ENCODE measurements at regions not wholly inside any gene's neighbourhood (a gene's known extent, or its start where the extent isn't known, plus 50 kb on each side); places are given as distances from the start of the nearest gene placed in this dataset.
"Not testable (repeated sequence)": the region's sequence is repeated elsewhere in the genome, so short reads cannot be mapped to it uniquely, and the experiment has no call there.

GRCh38 chr9:75265525-75265972 is 177.2 kb downstream of the OSTF1 start:
- Histone ChIP-seq H3K36me3 (ENCODE audit: control insufficient read depth in 2 of 2, insufficient read depth in 2 of 2, low read length in 1 of 2) (no peaks in the 10 kb centered on the region), H3K4me1 (ENCODE audit: control insufficient read depth in 2 of 2, insufficient read depth in 2 of 2, low read length in 1 of 2) (no peaks in the 10 kb centered on the region), H3K4me3 (ENCODE audit: low read depth in 1 of 2, low read length in 2 of 2) (no peak overlapping the region), H3K27me3 (ENCODE audit: control insufficient read depth in 1 of 2, insufficient read depth in 2 of 2, low read length in 2 of 2) (no peaks in the 10 kb centered on the region), H3K9me3 (ENCODE audit: control insufficient read depth in 2 of 2, insufficient read depth in 1 of 2, low read depth in 1 of 2, low read length in 1 of 2) (peaks cover 0 to 3% of the 10 kb centered on the region in 2 donors), H3K27ac (ENCODE audit: low read depth in 2 of 2, low read length in 1 of 2) (no peak overlapping the region)
- 25 to 29% methylated on average over 3 of the region's 3 CpGs for WGBS, 2 donors

GRCh38 chr9:75269197-75269596 is 180.9 kb downstream of the OSTF1 start:
- Histone ChIP-seq H3K4me3 (ENCODE audit: low read depth in 1 of 2, low read length in 2 of 2) (no peak overlapping the region), H3K4me1 (ENCODE audit: control insufficient read depth in 2 of 2, insufficient read depth in 2 of 2, low read length in 1 of 2) (no peaks in the 10 kb centered on the region), H3K9me3 (ENCODE audit: control insufficient read depth in 2 of 2, insufficient read depth in 1 of 2, low read depth in 1 of 2, low read length in 1 of 2) (no peaks in the 10 kb centered on the region), H3K27me3 (ENCODE audit: control insufficient read depth in 1 of 2, insufficient read depth in 2 of 2, low read length in 2 of 2) (no peaks in the 10 kb centered on the region), H3K27ac (ENCODE audit: low read depth in 2 of 2, low read length in 1 of 2) (no peak overlapping the region), H3K36me3 (ENCODE audit: control insufficient read depth in 2 of 2, insufficient read depth in 2 of 2, low read length in 1 of 2) (no peaks in the 10 kb centered on the region)
- WGBS, 2 donors = 83 to 96% methylated on average over 5 of the region's 5 CpGs

GRCh38 chr9:75273055-75273454 is 184.7 kb downstream of the OSTF1 start:
- 91 to 94% methylated on average over 7 to 10 of the region's 10 CpGs for WGBS, 2 donors
- H3K4me1 ChIP-seq (ENCODE audit: control insufficient read depth in 2 of 2, insufficient read depth in 2 of 2, low read length in 1 of 2); H3K4me3 ChIP-seq (ENCODE audit: low read depth in 1 of 2, low read length in 2 of 2); H3K9me3 ChIP-seq (ENCODE audit: control insufficient read depth in 2 of 2, insufficient read depth in 1 of 2, low read depth in 1 of 2, low read length in 1 of 2); H3K36me3 ChIP-seq (ENCODE audit: control insufficient read depth in 2 of 2, insufficient read depth in 2 of 2, low read length in 1 of 2); H3K27me3 ChIP-seq (ENCODE audit: control insufficient read depth in 1 of 2, insufficient read depth in 2 of 2, low read length in 2 of 2); H3K27ac ChIP-seq (ENCODE audit: low read depth in 2 of 2, low read length in 1 of 2): not testable (repeated sequence)

- no peak overlapping the region for H3K4me3 ChIP-seq (ENCODE audit: low read depth in 1 of 2, low read length in 2 of 2)
- H3K9me3 ChIP-seq (ENCODE audit: control insufficient read depth in 2 of 2, insufficient read depth in 1 of 2, low read depth in 1 of 2, low read length in 1 of 2) = no peaks in the 10 kb centered on the region
- no peaks in the 10 kb centered on the region for H3K27me3 ChIP-seq (ENCODE audit: control insufficient read depth in 1 of 2, insufficient read depth in 2 of 2, low read length in 2 of 2)
- H3K27ac ChIP-seq (ENCODE audit: low read depth in 2 of 2, low read length in 1 of 2) = no peak overlapping the region
- H3K4me1 ChIP-seq (ENCODE audit: control insufficient read depth in 2 of 2, insufficient read depth in 2 of 2, low read length in 1 of 2) = no peaks in the 10 kb centered on the region
- H3K36me3 ChIP-seq (ENCODE audit: control insufficient read depth in 2 of 2, insufficient read depth in 2 of 2, low read length in 1 of 2) = no peaks in the 10 kb centered on the region
Measured at GRCh38 chr9:75274781-75275180, 186.5 kb downstream of the OSTF1 start.

GRCh38 chr9:75282047-75282446 is 193.7 kb downstream of the OSTF1 start:
- WGBS, 2 donors = 93 to 95% methylated on average over 1 of the region's 1 CpG
- no peaks in the 10 kb centered on the region for H3K9me3 ChIP-seq (ENCODE audit: control insufficient read depth in 2 of 2, insufficient read depth in 1 of 2, low read depth in 1 of 2, low read length in 1 of 2)
- no peak overlapping the region for H3K27ac ChIP-seq (ENCODE audit: low read depth in 2 of 2, low read length in 1 of 2)
- no peaks in the 10 kb centered on the region for H3K27me3 ChIP-seq (ENCODE audit: control insufficient read depth in 1 of 2, insufficient read depth in 2 of 2, low read length in 2 of 2)
- no peak overlapping the region for H3K4me3 ChIP-seq (ENCODE audit: low read depth in 1 of 2, low read length in 2 of 2)
- no peaks in the 10 kb centered on the region for H3K4me1 ChIP-seq (ENCODE audit: control insufficient read depth in 2 of 2, insufficient read depth in 2 of 2, low read length in 1 of 2)
- H3K36me3 ChIP-seq (ENCODE audit: control insufficient read depth in 2 of 2, insufficient read depth in 2 of 2, low read length in 1 of 2) = no peaks in the 10 kb centered on the region

GRCh38 chr9:75289332-75289731 is 201.0 kb downstream of the OSTF1 start:
- Histone ChIP-seq H3K36me3 (ENCODE audit: control insufficient read depth in 2 of 2, insufficient read depth in 2 of 2, low read length in 1 of 2) (no peaks in the 10 kb centered on the region), H3K4me3 (ENCODE audit: low read depth in 1 of 2, low read length in 2 of 2) (no peak overlapping the region), H3K27ac (ENCODE audit: low read depth in 2 of 2, low read length in 1 of 2) (no peak overlapping the region), H3K4me1 (ENCODE audit: control insufficient read depth in 2 of 2, insufficient read depth in 2 of 2, low read length in 1 of 2) (no peaks in the 10 kb centered on the region), H3K9me3 (ENCODE audit: control insufficient read depth in 2 of 2, insufficient read depth in 1 of 2, low read depth in 1 of 2, low read length in 1 of 2) (no peaks in the 10 kb centered on the region), H3K27me3 (ENCODE audit: control insufficient read depth in 1 of 2, insufficient read depth in 2 of 2, low read length in 2 of 2) (no peaks in the 10 kb centered on the region)

GRCh38 chr9:75299324-75299723 is 211.0 kb downstream of the OSTF1 start:
- H3K27ac ChIP-seq (ENCODE audit: low read depth in 2 of 2, low read length in 1 of 2) = no peak overlapping the region
- no peak overlapping the region for H3K4me3 ChIP-seq (ENCODE audit: low read depth in 1 of 2, low read length in 2 of 2)
- H3K27me3 ChIP-seq (ENCODE audit: control insufficient read depth in 1 of 2, insufficient read depth in 2 of 2, low read length in 2 of 2) = no peaks in the 10 kb centered on the region
- no peaks in the 10 kb centered on the region for H3K4me1 ChIP-seq (ENCODE audit: control insufficient read depth in 2 of 2, insufficient read depth in 2 of 2, low read length in 1 of 2)
- H3K9me3 ChIP-seq (ENCODE audit: control insufficient read depth in 2 of 2, insufficient read depth in 1 of 2, low read depth in 1 of 2, low read length in 1 of 2) = no peaks in the 10 kb centered on the region
- no peaks in the 10 kb centered on the region for H3K36me3 ChIP-seq (ENCODE audit: control insufficient read depth in 2 of 2, insufficient read depth in 2 of 2, low read length in 1 of 2)
- 83 to 91% methylated on average over 2 of the region's 2 CpGs for WGBS, 2 donors

- Histone ChIP-seq H3K27ac (ENCODE audit: low read depth in 2 of 2, low read length in 1 of 2) (no peak overlapping the region), H3K9me3 (ENCODE audit: control insufficient read depth in 2 of 2, insufficient read depth in 1 of 2, low read depth in 1 of 2, low read length in 1 of 2) (no peaks in the 10 kb centered on the region), H3K4me1 (ENCODE audit: control insufficient read depth in 2 of 2, insufficient read depth in 2 of 2, low read length in 1 of 2) (no peaks in the 10 kb centered on the region), H3K4me3 (ENCODE audit: low read depth in 1 of 2, low read length in 2 of 2) (no peak overlapping the region), H3K36me3 (ENCODE audit: control insufficient read depth in 2 of 2, insufficient read depth in 2 of 2, low read length in 1 of 2) (no peaks in the 10 kb centered on the region), H3K27me3 (ENCODE audit: control insufficient read depth in 1 of 2, insufficient read depth in 2 of 2, low read length in 2 of 2) (no peaks in the 10 kb centered on the region)
- 61 to 76% methylated on average over 2 of the region's 2 CpGs for WGBS, 2 donors
Measured at GRCh38 chr9:75333624-75334023, 245.3 kb downstream of the OSTF1 start.

- peaks cover 0 to 4% of the 10 kb centered on the region in 2 donors for H3K9me3 ChIP-seq (ENCODE audit: control insufficient read depth in 2 of 2, insufficient read depth in 1 of 2, low read depth in 1 of 2, low read length in 1 of 2)
- H3K27ac ChIP-seq (ENCODE audit: low read depth in 2 of 2, low read length in 1 of 2) = no peak overlapping the region
- H3K27me3 ChIP-seq (ENCODE audit: control insufficient read depth in 1 of 2, insufficient read depth in 2 of 2, low read length in 2 of 2) = no peaks in the 10 kb centered on the region
- no peaks in the 10 kb centered on the region for H3K36me3 ChIP-seq (ENCODE audit: control insufficient read depth in 2 of 2, insufficient read depth in 2 of 2, low read length in 1 of 2)
- no peaks in the 10 kb centered on the region for H3K4me1 ChIP-seq (ENCODE audit: control insufficient read depth in 2 of 2, insufficient read depth in 2 of 2, low read length in 1 of 2)
- no peak overlapping the region for H3K4me3 ChIP-seq (ENCODE audit: low read depth in 1 of 2, low read length in 2 of 2)
- 74 to 87% methylated on average over 1 of the region's 1 CpG for WGBS, 2 donors
Measured at GRCh38 chr9:75358846-75359245, 270.5 kb downstream of the OSTF1 start.

GRCh38 chr9:75359638-75360037 is 271.3 kb downstream of the OSTF1 start:
- H3K27me3 ChIP-seq (ENCODE audit: control insufficient read depth in 1 of 2, insufficient read depth in 2 of 2, low read length in 2 of 2) = no peaks in the 10 kb centered on the region
- H3K9me3 ChIP-seq (ENCODE audit: control insufficient read depth in 2 of 2, insufficient read depth in 1 of 2, low read depth in 1 of 2, low read length in 1 of 2) = peaks cover 0 to 4% of the 10 kb centered on the region in 2 donors
- no peaks in the 10 kb centered on the region for H3K36me3 ChIP-seq (ENCODE audit: control insufficient read depth in 2 of 2, insufficient read depth in 2 of 2, low read length in 1 of 2)
- no peaks in the 10 kb centered on the region for H3K4me1 ChIP-seq (ENCODE audit: control insufficient read depth in 2 of 2, insufficient read depth in 2 of 2, low read length in 1 of 2)
- no peak overlapping the region for H3K27ac ChIP-seq (ENCODE audit: low read depth in 2 of 2, low read length in 1 of 2)
- 69 to 86% methylated on average over 3 of the region's 3 CpGs for WGBS, 2 donors
- H3K4me3 ChIP-seq (ENCODE audit: low read depth in 1 of 2, low read length in 2 of 2) = no peak overlapping the region

All from esophagus (tissue), 2 donors.